Glutamatergic neuron (in vitro differentiated cells): ENCODE measurements at regions not wholly inside any gene's neighbourhood (a gene's known extent, or its start where the extent isn't known, plus 50 kb on each side); places are given as distances from the start of the nearest gene placed in this dataset.
A peak's percentile ranks its signal among the peaks of the same experiment; 100 is the strongest.
"Not testable (repeated sequence)": the region's sequence is repeated elsewhere in the genome, so short reads cannot be mapped to it uniquely, and the experiment has no call there.

Experiments
- DNase-seq: peaks from one replicate; pipeline ENCODE4 v3.0.0; 2022
- H3K27ac Mint-ChIP-seq: one replicate; pipeline ENCODE4 v1.8.0; 2020; ENCODE audit warnings: mild to moderate bottlenecking, mixed read lengths, inconsistent platforms; ENCODE audit not compliant: unreplicated experiment
- H3K27me3 Mint-ChIP-seq: one replicate; pipeline ENCODE4 v1.8.0; 2020; ENCODE audit warnings: mild to moderate bottlenecking, moderate library complexity, mixed read lengths, inconsistent platforms; ENCODE audit not compliant: unreplicated experiment
- H3K36me3 Mint-ChIP-seq: one replicate; pipeline ENCODE4 v1.8.0; 2020; ENCODE audit warnings: mild to moderate bottlenecking, mixed read lengths, inconsistent platforms; ENCODE audit not compliant: unreplicated experiment
- H3K4me1 Mint-ChIP-seq: one replicate; pipeline ENCODE4 v1.8.0; 2020; ENCODE audit warnings: mild to moderate bottlenecking, low read depth, mixed read lengths, inconsistent platforms; ENCODE audit not compliant: unreplicated experiment
- H3K4me3 Mint-ChIP-seq: one replicate; pipeline ENCODE4 v1.8.0; 2020; ENCODE audit warnings: mild to moderate bottlenecking, mixed read lengths, inconsistent platforms; ENCODE audit not compliant: unreplicated experiment
- H3K9me3 Mint-ChIP-seq: one replicate; pipeline ENCODE4 v1.8.0; 2020; ENCODE audit warnings: mild to moderate bottlenecking, moderate library complexity, mixed read lengths, inconsistent platforms; ENCODE audit not compliant: unreplicated experiment
- TF ChIP-seq, protein P1 (sequence below): fragments of 200-600 bp; sonication (generic); IDR thresholded peaks from one replicate; pipeline ENCODE4 v1.5.0; 2021; ENCODE audit not compliant: partially characterized antibody, unreplicated experiment

- peaks cover 5% of the 10 kb centered on the region for H3K27me3 Mint-ChIP-seq
- no peak overlapping the region for H3K27ac Mint-ChIP-seq
- DNase-seq, result no peak
- H3K4me3 Mint-ChIP-seq, result no peak overlapping the region
- TF ChIP-seq, protein P1, sequence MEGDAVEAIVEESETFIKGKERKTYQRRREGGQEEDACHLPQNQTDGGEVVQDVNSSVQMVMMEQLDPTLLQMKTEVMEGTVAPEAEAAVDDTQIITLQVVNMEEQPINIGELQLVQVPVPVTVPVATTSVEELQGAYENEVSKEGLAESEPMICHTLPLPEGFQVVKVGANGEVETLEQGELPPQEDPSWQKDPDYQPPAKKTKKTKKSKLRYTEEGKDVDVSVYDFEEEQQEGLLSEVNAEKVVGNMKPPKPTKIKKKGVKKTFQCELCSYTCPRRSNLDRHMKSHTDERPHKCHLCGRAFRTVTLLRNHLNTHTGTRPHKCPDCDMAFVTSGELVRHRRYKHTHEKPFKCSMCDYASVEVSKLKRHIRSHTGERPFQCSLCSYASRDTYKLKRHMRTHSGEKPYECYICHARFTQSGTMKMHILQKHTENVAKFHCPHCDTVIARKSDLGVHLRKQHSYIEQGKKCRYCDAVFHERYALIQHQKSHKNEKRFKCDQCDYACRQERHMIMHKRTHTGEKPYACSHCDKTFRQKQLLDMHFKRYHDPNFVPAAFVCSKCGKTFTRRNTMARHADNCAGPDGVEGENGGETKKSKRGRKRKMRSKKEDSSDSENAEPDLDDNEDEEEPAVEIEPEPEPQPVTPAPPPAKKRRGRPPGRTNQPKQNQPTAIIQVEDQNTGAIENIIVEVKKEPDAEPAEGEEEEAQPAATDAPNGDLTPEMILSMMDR, result no peak
- H3K9me3 Mint-ChIP-seq, result peaks cover 4% of the 10 kb centered on the region
- no peaks in the 10 kb centered on the region for H3K36me3 Mint-ChIP-seq
- H3K4me1 Mint-ChIP-seq, result no peaks in the 10 kb centered on the region
These were observed 63.5 kb upstream of the EN2 start for GRCh38 chr7:155394413-155394812.

DNA sequence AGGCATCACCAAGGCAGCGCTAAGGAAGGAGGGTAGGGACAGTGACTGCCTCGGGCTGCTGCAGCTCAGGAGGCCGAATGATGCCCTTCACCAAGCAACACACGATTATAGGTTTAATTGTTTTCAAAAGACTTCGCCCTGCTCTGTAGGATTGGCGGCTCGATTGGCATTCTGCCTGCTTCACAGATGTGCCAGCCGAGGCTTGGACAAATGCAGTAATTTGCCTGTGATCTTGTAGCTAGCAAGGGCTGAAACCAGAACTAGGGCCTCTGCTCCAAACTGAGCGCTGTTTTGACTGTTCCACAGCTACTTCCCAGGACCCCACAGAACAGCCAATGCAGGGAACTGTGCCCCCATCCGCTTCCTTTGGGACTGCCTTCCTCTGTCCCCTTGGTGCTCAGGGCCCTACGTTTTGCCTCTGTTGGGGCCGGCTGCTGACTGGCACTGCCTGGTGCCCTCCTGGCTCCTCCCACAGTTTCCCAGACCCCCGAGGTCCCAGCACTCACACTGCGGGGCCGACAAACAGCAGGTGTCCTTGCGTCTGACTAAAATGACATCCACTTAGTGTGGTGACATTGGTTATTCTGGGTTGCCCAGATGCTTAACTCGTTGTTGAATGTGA, 62.6 kb upstream of the EN2 start:
- TF ChIP-seq, protein P1, result no peak
- no peak for DNase-seq
- peaks cover 5% of the 10 kb centered on the region for H3K27me3 Mint-ChIP-seq
- H3K4me1 Mint-ChIP-seq, result no peaks in the 10 kb centered on the region
- no peak overlapping the region for H3K4me3 Mint-ChIP-seq
- H3K36me3 Mint-ChIP-seq, result no peaks in the 10 kb centered on the region
- no peak overlapping the region for H3K27ac Mint-ChIP-seq
- H3K9me3 Mint-ChIP-seq, result peaks cover 4% of the 10 kb centered on the region

DNA sequence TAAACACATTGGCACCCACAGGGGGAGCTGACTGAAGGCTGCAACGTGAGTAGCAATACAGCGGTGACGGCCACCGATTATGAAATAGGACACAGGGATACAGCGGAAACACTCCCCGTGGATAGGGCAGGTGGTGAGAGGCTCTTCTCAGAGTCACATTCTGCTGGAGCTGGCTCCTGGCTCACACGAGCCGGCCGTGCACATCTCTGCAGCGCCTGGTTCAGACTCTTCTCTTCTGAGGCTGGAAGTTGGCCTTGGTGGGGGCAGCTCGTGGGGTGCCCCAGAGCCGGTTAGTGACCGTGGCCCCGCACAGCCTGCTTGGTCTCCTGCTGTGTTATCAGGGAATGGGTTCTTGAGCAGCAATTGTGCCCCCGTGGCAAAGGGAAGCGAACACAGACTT, 61.3 kb upstream of the EN2 start:
- Mint-ChIP-seq H3K36me3 (no peaks in the 10 kb centered on the region), H3K4me1 (no peaks in the 10 kb centered on the region), H3K27ac (no peak overlapping the region), H3K4me3 (no peak overlapping the region), H3K27me3 (peaks cover 5% of the 10 kb centered on the region), H3K9me3 (peaks cover 4% of the 10 kb centered on the region)
- no peak for DNase-seq
- TF ChIP-seq, protein P1, result no peak

DNA sequence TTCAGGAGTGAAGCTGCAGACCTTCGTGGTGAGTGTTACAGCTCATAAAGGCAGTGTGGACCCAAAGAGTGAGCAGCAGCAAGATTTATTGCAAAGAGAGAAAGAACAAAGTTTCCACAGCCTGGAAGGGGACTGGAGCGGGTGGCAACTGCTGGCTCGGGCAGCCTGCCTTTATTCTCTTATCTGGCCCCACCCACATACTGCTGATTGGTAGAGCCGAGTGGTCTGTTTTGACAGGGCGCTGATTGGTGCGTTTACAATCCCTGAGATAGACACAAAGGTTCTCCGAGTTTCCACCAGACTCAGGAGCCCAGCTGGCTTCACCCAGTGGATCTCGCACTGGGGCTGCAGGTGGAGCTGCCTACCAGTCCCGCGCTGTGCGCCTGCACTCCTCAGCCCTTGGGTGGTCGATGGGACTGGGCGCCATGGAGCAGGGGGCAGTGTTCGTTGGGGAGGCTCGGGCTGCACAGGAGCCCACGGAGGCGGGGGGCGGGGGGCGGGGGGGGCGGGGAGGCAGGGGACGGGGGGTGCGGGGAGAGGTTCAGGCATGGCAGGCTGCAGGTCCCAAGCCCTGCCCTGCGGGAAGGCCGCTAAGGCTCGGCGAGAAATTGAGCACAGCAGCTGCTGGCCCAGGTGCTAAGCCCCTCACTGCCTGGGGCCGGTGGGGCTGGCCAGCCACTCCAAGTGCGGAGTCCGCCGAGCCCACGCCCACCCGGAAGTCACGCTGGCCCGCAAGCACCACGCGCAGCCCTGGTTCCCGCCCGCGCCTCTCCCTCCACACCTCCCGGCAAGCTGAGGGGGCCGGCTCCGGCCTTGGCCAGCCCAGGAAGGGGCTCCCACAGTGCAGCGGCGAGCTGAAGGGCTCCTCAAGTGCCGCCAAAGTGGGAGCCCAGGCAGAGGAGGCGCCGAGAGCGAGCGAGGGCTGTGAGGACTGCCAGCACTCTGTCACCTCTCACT, 59.9 kb upstream of the EN2 start:
- H3K4me3 Mint-ChIP-seq, H3K36me3 Mint-ChIP-seq, H3K27me3 Mint-ChIP-seq, H3K9me3 Mint-ChIP-seq, DNase-seq, H3K27ac Mint-ChIP-seq, H3K4me1 Mint-ChIP-seq: not testable (repeated sequence)

DNA sequence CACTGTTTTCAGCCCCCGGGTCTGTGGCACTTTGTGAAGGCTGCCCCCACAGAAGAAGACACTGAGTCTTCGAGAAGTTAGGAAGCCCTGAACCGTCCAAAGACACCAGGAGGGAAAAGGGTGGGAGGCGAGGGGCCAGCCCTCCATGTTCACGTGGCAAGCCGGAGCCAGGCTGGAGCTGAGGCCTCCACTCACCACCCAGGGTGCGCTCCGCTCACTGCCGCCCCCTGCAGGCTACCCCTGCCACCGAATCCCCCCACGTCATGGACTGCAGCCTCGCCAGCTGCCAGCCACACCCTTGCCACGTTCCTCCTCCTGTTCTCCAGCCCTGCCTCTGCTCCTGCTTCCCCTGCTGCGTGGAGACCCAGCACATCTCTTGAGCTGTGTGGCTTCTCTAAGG, 59.0 kb upstream of the EN2 start:
- TF ChIP-seq, protein P1, result peak; percentile 14
- Mint-ChIP-seq H3K9me3 (peaks cover 5% of the 10 kb centered on the region), H3K27me3 (peaks cover 7% of the 10 kb centered on the region), H3K36me3 (no peaks in the 10 kb centered on the region), H3K27ac (peak overlapping the region; percentile 9), H3K4me3 (no peak overlapping the region), H3K4me1 (no peaks in the 10 kb centered on the region)
- no peak for DNase-seq
